ENCODE measurements at regions not wholly inside any gene's neighbourhood (a gene's known extent, or its start where the extent isn't known, plus 50 kb on each side); places are given as distances from the start of the nearest gene placed in this dataset.
"Not testable (repeated sequence)": the region's sequence is repeated elsewhere in the genome, so short reads cannot be mapped to it uniquely, and the experiment has no call there.

DNA sequence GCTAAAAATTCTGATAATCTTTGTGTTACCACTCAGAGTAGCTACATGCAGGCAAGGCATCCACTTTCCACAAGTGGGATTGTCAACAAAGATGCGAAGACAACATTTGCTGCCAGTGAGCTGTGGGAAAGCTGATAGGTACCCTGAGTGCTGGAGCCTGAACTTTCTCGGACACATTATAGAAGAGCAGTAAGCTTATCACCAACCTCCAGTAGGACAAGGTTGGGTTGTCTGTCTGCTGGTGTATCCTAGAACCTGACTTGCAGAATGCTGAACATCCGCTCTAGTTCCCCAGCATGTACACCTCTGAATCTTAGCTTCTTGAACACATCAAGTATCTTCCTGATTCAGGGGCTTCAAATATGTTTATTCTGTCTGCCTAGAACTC, 103.8 kb upstream of the PPM1H start:
- DNase-seq: no peak

DNA sequence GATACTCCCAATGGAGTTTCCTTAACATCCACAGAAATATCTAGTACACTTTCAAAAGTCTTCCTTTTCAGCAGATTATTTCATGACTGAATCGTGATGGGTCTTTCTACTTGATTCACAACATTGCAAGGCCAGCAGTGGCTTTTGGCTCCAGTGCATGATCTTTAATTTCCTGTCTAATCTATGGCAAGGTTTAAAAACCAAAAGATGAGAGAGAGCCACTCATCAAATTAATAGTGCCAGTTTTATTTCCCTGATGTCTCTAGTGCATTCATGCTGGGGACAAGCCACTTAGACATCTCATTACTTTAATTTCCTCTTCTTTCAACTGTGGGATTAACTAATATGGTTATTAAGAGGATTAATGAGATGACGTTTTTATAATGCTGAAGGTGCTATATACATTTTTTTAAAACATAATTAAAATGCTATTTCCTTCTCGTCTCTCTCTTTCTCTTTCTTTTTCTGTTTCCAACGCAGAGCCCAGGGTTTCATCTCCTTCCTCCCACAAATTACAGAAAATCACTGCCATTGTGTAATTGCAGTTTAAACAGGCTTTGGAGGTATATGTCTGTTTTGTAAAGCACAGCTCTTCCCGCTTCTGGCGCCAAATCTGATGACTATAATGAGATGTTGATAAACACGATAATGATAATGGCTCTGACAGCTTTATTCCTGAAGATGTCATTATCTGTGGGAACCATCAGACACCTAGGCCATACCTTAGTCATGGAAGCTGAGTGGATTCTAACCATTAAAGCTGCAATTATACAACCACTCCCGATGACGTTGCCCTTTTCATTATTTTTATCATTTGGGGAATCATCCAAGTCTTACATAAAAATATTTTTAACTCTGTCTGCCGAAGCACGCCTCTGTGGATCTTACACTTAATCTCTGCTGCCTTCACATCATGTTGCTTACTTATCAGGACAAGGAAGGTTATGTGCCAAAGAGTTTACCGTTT, 103.1 kb upstream of the PPM1H start:
- DNase-seq: no peak

DNA sequence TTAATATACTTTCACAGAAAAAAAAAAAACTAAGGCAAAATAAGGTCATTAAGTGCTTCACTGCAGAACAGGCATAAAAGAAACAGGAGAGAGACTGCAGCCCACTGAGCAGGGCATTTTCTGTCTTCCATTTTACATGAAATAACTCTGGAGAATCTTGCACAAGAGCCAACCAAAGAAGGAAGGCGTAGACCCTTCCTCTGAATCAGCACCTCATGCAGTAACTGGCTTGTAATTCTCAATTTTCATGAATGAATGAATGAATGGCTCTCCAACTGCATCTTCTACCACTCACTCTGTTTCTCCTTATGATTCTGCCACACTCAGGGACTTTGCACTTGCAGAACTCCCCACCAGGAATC, 102.0 kb upstream of the PPM1H start:
- DNase-seq: no peak

DNA sequence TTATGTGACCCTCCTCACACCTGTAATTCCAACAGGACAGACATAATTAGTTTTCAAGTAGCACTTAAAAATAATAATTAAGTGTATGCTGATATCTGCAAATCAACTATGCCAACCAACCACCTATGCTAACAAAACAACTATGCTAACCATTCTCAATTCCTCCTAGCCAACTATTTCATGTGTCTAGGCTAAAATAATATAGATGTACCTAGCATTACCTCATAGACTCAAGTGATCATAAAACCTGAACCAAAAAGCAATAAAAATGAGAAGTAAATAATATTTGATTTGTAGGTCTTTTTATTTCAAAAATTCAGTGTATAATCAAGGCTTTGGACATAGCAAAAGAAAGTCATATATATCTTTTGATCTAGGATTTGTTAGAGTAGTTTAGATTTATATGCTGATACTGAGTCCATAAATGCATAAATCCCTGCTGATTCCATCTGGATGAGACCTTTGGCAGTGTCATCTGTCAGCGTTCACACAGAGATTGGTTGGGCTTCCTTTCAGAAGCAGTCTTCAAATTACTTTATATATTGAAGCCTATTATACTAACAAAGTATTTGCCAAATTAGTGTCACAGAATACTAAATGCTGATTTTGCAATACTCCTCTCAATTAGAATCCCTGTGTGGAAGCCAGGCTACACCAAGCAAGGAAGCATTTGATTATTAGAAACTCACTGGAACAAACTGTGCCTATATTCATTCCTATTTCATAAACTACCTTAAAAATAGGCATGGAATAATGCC, 101.4 kb upstream of the PPM1H start:
- no peak for DNase-seq

DNA sequence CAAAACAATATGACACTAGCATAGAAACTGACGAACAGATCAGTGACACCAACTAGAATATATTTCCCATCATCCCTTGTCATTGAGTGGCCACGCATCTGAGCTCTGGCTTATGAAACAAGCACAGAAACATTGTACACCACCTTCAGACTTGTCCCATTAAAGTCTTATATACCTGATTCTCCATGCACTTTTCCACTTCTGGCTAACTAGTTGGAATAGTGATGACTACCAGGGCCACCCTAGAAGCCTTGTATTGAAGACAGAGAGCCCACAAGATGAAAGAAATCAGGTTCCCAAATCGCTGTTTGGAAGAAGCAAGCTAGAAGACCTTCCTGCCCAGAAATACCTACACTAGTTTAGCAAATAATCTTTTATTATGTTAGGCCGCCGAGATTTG, 99.7 kb upstream of the PPM1H start:
- no peak for DNase-seq

DNA sequence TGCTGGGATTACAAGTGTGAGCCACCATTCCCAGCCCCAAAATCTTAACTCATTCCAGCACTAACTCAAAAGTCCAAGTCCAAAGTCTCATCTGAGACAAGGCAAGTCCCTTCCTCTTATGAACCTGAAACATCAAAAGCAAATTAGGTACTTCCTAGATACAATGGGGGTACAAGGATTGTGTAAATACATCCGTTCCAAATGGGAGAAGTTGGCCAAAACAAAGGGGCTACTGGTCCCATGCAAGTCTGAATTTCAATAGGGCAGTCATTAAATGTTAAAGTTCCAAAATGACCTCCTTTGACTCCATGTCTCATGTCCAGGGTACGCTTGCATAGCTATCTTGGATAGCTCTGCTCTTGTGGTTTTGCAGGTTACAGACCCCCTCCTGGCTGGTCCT, 94.7 kb upstream of the PPM1H start:
- no peak for DNase-seq

DNA sequence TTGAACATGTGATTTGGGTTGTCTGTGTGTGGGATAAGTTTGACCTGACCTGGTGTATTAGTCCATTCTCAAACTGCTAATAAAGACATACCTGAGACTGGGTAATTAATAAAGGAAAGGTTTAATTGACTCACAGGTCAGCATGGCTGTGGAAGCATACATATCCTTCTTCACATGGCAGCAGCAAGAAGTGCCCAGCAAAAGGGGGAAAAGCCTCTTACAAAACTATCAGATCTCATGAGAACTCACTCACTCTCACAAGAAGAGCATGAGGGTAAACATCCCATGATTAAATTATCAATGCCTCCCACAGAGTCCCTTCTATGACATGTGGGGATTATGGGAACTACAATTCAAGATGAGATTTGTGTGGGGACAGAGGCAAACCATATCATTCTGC, 94.0 kb upstream of the PPM1H start:
- DNase-seq: no peak

DNA sequence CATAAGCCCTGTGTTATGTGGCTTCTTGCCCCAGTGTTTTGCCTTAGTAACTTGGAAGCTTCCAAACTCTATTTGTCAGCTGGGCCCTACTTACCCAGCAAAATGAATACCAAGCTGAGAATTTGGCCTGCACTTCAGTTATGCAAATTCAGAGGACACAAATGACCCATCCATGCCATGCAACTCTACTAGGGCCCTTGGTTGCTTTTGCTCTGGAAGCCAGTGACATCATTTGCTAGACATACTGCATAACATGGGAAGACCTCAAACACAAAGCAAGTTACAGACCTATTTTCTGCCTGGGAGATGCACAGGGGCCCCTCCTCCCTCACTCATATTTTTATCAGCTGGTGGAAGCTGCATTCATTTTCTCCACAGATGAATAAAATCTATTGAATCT, 90.2 kb upstream of the PPM1H start:
- no peak for DNase-seq

DNA sequence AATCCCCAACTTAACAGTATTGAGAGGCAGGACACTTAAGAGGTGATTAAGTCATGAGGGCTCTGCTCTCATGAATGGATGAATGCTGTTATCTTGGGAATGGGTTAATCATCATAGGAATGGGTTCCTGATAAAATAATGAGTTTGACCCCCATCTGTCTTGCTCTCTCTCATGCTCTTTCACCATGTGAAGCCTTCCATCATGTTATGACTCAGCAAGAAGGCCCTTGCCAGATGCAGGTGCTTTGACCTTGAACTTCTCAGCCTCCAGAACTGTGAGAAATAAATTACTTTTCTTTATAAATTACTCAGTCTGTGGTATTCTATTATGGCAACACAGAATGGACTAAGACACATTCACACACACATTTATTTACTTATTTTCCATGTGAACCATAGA, 89.0 kb upstream of the PPM1H start:
- no peak for DNase-seq

DNA sequence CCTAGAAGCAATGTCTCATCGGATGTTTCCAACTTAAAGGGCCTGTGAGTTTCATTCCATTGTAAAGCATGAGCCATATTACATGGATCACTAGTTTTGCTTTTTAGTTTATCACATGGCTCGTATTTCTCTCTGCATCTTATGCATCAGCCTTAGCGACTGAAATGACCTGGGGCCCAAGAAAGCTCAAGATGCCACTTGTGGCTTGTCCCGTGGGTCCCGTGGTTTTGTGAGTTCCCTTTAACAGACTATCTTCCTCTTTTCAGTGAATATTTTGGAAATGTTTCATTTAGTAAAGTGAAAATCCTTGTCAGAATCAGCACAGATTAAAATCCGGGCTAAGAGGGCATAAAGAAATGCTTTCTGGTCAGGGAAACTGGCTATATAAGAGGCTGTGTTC, 86.2 kb upstream of the PPM1H start:
- DNase-seq: no peak

DNA sequence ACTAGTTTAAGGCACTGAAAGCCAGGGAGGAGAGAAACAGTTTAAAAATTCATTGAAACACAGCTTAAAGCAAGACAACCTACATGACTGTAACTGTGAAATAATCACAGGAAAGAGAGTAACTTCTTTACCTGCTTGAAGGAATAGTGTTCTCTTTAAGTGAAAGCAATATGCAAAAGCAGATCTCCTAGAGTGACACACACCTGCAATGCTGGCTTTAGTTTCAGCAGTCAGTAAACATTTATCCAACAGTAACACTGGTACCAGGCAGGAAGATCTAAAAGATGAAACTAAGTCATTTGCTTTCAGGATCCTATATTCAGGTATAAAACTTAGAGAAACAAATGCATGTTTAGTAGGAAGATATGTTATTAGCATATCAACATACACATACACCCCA, 85.3 kb upstream of the PPM1H start:
- DNase-seq: no peak

DNA sequence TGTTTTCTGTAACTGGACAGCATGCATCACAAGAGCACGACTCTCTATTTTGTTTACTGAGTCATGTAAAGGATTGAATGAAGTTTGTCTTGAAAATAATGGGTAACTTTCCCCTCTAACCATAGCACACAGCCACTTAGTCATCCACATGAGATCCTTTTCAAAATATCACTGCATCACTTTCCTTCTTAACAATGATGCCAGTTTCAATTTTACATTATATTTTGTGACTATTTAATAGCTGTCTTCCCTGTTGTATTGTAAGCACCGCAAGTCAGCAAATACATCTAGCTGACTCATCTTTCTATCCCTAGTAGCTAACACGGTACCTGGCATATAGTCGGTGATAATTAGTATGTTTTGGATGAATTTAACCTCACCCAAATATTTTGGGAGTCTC, 83.3 kb upstream of the PPM1H start:
- DNase-seq: no peak

DNA sequence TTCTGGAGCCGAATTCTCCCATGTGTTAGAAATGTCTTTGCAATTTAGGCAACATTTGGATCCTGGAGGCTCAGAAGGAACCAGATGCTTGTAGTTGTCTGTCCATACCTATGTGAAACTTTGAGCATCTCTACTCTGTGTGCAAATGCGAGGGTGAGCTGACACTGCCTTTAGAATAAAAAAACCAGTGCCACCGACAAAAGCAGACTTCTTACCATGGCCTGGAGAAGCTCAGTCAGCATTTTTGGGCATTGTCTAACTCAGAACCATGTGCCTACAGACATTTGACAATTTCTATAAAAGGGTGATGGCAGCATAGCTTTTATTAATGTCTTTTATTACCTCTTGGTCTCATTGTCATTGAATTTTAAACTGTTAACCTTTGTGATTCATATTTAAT, 78.4 kb upstream of the PPM1H start:
- DNase-seq: no peak

DNA sequence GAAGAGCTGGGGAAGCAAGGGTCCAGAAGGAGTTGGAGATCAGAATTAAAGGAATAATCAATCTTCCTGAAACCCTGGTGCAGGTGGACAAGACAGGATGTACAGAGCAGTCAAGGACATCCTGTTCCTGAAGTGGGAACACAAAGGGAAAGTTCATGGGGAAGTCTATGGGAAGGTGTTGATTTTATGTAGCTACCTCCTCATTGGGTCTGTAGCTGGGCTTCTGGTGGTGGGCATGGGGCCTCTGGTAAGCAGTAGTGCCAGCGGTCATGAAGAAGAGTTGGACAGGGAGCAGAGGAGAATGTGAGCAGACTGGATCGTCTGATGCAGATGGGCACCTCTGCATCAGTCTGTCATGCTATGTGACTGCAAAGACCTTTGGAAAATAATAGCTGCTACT, 75.7 kb upstream of the PPM1H start:
- DNase-seq: no peak

DNA sequence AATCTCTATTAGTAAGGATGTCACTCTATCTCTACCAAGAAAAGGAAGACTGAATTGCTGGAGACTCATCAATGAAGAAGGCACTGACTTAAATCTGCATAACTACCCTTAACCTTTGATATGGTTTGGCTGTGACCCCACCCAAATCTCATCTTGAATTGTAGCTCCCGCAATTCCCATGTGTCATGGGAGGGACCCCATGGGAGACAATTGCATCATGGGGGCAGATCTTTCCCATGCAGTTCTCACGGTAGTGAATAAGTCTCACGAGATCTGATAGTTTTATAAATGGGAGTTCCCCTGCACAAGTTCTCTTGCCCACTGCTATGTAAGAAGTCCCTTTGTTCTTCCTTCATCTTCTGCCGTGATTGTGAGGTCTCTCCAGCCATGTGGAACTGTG, 73.4 kb upstream of the PPM1H start:
- DNase-seq: no peak

DNA sequence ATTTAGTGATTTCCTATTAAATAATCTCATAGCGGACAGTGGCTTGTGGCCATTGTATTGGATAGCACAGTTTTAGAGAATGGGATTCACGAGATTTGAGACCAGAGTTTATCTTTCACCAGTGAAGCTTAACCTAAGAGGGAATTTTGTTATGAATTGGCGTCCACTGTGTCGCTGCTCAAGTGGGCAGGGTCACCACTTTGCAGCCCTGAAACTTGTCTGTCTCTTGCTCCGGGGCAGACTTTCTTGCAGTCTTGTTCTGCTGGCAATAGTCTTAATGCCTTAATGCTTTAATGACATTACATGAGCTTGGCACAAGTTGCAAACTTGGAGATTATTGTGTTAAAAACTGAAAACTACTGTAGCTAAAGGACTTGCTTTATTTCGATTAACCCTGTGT, 72.8 kb upstream of the PPM1H start:
- no peak for DNase-seq

DNA sequence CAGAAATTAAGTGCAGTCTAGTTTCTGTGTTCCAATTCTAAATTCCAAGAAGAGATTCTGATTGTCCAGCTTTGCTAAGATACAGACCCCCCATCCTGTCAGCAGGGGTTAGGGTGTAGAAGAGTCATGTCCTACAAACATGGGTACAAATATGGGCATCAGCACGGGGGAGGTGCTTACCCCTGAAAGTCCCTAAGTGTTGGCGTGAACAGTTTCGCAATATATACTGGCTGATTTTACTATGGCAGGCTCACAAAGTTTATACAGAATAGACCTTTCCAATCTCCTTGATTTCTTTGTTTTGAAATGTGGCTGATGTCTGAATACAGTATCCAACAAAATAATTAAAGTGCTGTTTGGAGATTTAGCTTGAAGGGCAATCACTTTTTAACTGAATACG, 71.6 kb upstream of the PPM1H start:
- DNase-seq: no peak

DNA sequence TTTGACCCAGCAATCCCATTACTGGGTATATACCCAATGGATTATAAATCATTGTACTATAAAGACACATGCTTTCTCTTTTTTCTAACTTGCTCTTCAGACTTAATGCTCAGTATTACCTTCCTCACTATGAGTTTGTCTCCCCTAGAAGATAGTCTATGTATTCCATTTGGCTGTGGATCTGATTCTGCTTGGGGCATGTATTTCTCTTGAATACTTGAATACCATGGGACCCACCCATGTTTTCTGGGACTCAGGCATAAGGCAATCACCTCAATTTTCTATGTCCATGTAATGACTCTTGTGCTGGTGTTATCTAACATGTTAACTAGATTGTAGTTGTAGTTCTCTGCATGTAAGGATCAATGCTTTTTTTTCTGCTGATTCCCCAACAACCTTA, 70.4 kb upstream of the PPM1H start:
- no peak for DNase-seq

DNA sequence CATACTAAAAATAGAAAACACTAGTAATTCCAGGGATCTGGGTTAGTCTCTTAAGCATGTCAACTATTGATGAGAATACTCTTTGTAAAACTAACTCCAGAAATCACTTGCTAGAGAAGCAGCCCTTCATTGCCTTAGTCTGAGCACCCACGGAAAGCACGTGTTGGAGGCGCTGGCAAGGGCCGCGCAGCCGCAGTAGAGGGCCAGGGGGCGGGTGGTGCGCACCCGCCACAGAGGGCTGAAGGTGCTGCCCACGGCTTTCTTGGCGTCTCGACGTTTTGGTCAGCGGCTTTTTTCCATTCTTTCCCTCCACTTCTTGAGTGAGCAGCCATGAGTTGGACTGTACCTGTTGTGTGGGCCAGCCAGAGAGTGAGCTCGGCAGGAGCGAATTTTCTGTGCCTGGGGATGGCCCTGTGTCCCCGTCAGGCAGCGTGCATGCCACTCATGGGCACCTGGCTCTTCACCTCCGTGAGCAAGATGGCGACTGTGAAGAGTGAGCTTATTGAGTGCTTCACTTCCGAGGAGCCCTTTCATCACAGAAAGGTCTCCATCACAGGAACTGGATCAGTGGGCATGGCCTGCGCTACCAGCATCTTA, 68.4 kb upstream of the PPM1H start:
- no peak for DNase-seq

DNA sequence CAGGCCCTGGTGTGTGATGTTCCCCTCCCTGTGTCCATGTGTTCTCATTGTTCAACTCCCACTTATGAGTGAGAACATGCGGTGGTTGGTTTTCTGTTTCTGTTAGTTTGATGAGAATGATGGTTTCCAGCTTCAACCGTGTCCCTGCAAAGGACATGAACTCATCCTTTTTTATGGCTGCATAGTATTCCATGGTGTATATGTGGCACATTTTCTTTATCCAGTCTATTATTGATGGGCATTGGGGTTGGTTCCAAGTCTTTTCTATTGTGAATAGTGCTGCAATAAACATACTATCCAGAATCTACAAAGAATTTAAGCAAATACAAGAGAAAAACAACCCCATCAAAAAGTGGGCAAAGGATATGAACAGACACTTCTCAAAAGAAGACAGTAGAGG, 67.1 kb upstream of the PPM1H start:
- not testable (repeated sequence) for DNase-seq

DNA sequence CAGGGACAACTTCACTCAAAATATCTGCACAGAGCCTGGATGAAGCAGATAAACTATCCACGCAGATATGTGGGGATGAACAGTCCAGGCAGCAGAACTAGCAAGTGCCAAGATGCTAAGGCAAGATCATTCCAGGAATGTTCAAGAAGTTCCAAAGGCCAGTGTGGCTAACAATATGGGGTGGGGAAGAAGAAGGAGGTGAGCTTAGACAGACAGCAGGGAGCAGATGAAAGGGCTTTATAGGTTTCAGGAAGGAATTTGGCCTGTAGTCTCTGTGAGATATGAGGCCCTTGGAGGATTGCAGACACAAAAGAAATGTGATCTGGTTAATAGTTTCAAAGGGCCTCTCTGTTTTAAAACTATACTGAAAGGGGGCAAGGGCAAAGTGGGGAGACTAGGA, 63.5 kb upstream of the PPM1H start:
- DNase-seq: no peak

DNA sequence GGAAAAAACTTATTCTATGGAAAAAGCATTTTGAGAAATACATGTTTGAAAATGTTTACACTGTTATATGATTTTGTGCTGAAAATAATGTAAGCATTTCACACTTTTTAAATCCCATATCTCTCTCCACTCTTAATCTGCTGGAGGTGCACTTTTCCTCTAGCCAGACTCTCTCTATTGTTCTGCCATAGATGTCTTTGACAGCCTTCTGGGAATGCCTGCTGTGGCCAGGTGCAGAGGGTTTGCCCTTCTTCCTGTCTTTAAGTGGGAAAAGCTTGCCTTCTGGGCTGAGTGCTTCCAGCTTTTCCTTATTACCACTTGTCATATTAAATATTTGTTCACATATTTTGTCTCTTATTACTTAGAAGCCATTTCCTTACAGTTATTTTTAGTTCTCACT, 60.1 kb upstream of the PPM1H start:
- no peak for DNase-seq

DNA sequence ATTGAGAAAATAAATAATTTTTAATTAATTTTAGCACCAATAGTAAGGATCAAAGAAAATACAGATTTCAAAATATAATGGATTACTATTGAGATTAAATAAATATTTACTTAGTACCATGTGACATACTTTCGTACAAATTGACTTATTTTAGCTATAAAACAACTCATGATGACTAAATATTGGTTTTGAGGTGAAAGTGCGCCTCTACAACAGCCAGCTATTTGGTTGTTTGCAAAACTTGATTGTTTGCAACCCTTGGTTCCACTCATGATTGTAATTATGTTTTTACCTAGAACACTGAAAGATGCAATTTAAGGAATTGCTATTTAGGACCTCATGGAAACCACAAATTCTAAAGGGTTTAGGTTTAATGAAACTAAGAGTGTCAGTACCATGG, 51.9 kb upstream of the PPM1H start:
- DNase-seq: no peak
